ENCODE measurements at regions not wholly inside any gene's neighbourhood (a gene's known extent, or its start where the extent isn't known, plus 50 kb on each side); places are given as distances from the start of the nearest gene placed in this dataset.

DNA sequence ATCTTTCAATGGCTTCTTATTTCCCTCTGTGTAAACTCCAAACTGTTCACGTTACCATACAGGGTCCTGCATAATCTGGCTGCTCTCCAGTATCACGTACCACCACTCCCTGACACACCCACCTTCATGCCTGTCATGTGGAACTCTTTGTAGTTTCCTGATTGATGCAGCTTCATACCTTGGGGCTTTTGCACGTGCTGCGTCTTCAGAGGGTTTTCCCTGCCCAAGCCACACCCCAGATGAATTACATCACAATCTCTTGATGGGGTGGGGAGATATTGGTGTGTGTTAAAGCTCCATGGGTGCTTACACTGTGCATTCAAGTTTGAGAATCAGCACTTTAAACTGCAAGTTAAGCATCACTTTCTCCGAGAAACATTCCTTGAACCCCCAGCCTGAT lies 101.9 kb downstream of the CT47B1 start:
- no peak for DNase-seq (ENCODE audit: low read depth)
- H3K4me3 ChIP-seq (ENCODE audit: control insufficient read depth, low read depth, low read length) = no peak overlapping the region
- TF ChIP-seq, protein P1, sequence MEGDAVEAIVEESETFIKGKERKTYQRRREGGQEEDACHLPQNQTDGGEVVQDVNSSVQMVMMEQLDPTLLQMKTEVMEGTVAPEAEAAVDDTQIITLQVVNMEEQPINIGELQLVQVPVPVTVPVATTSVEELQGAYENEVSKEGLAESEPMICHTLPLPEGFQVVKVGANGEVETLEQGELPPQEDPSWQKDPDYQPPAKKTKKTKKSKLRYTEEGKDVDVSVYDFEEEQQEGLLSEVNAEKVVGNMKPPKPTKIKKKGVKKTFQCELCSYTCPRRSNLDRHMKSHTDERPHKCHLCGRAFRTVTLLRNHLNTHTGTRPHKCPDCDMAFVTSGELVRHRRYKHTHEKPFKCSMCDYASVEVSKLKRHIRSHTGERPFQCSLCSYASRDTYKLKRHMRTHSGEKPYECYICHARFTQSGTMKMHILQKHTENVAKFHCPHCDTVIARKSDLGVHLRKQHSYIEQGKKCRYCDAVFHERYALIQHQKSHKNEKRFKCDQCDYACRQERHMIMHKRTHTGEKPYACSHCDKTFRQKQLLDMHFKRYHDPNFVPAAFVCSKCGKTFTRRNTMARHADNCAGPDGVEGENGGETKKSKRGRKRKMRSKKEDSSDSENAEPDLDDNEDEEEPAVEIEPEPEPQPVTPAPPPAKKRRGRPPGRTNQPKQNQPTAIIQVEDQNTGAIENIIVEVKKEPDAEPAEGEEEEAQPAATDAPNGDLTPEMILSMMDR (conservative IDR thresholded peaks at IDR 0.05; ENCODE audit: control insufficient read depth, insufficient read depth, low read depth, low read length) = no peak

- H3K4me3 ChIP-seq (ENCODE audit: control insufficient read depth, low read depth, low read length) = no peak overlapping the region
- DNase-seq (ENCODE audit: low read depth) = peak; percentile 83
- TF ChIP-seq, protein P1 (conservative IDR thresholded peaks at IDR 0.05; ENCODE audit: control insufficient read depth, insufficient read depth, low read depth, low read length) = peak; percentile 36
Measured at GRCh38 chrX:120769576-120770341, 105.9 kb downstream of the CT47B1 start.

- peak; percentile 71 for DNase-seq (ENCODE audit: low read depth)
- TF ChIP-seq, protein P1 (conservative IDR thresholded peaks at IDR 0.05; ENCODE audit: control insufficient read depth, insufficient read depth, low read depth, low read length) = no peak
- no peak overlapping the region for H3K4me3 ChIP-seq (ENCODE audit: control insufficient read depth, low read depth, low read length)
Measured at GRCh38 chrX:120768681-120769080, 107.0 kb downstream of the CT47B1 start.

DNA sequence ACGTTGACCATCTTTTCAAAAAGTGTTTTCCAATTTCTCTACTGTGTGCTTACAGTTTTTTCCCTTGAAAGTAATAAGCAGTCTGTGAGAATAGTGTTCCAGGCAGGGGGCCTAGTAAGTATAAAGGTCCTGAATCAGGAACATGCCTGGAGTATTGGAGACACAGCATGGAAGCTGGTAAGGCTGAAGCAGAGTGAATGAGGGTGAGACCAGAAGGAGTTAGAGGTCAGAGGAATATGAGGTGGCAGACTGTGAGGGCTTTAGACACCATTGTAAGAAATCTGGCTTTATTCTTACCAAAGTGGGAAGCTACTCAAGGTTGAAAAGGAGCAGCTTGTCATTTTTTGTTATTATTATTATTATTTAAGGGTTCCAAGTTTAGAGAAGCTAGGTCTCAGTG lies 107.4 kb downstream of the CT47B1 start:
- TF ChIP-seq, protein P1 (conservative IDR thresholded peaks at IDR 0.05; ENCODE audit: control insufficient read depth, insufficient read depth, low read depth, low read length) = no peak
- peak; percentile 31 for DNase-seq (ENCODE audit: low read depth)
- H3K4me3 ChIP-seq (ENCODE audit: control insufficient read depth, low read depth, low read length) = no peak overlapping the region

- DNase-seq (ENCODE audit: low read depth) = no peak
- no peak overlapping the region for H3K4me3 ChIP-seq (ENCODE audit: control insufficient read depth, low read depth, low read length)
- TF ChIP-seq, protein P1 (conservative IDR thresholded peaks at IDR 0.05; ENCODE audit: control insufficient read depth, insufficient read depth, low read depth, low read length) = no peak
Measured at GRCh38 chrX:120763269-120763668, 112.4 kb downstream of the CT47B1 start.

DNA sequence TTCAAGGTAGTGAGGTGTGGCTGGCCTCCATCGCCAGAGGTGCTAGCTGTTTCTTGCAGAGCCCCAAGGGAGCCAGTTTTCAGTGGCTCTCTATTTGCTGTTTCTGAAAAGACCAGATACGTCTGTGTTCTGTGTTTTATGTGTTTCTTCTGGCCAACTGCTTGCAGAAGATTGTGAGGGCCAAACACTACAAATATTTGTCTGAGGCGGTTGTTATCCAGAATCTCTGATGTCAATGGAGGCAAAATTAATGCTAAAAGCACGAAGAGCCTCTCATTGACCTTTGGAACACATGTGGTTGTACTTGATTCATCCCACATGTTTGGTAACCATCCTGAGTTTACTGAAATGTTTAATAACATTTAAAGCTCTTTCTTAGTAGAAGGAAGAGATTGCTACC lies 113.9 kb downstream of the CT47B1 start:
- no peak overlapping the region for H3K4me3 ChIP-seq (ENCODE audit: control insufficient read depth, low read depth, low read length)
- TF ChIP-seq, protein P1 (conservative IDR thresholded peaks at IDR 0.05; ENCODE audit: control insufficient read depth, insufficient read depth, low read depth, low read length) = no peak
- DNase-seq (ENCODE audit: low read depth) = peak; percentile 93

Data from fibroblast of mammary gland (primary cell).